Effector CD8-positive, alpha-beta T cell (primary cell): ENCODE measurements at regions not wholly inside any gene's neighbourhood (a gene's known extent, or its start where the extent isn't known, plus 50 kb on each side); places are given as distances from the start of the nearest gene placed in this dataset.

Experiments used
- DNase-seq: peaks from one replicate; lab custom pipeline; 2025; lab: John Stamatoyannopoulos, UW

- DNase-seq, result no peak
These were observed 434.0 kb upstream of the C9orf72 start for GRCh38 chr9:28007097-28007817.

DNA sequence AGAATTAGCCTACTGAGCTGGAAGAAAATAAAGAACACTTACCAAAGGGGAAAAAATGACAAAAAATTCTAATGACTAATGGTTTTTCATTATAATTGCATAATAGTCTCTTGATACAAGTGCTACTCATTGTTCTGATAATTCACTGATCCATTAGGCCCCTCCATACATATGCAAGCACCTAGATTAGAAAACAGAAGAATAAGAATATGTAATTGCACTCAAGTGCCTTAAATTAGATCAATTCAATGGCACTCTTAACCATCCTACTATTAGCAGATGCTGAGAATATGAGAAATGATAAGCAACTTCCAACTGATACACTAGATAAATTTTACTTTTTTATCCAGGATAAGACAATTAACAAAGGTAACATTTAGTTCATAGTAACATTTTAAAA, 440.9 kb upstream of the C9orf72 start:
- no peak for DNase-seq

DNA sequence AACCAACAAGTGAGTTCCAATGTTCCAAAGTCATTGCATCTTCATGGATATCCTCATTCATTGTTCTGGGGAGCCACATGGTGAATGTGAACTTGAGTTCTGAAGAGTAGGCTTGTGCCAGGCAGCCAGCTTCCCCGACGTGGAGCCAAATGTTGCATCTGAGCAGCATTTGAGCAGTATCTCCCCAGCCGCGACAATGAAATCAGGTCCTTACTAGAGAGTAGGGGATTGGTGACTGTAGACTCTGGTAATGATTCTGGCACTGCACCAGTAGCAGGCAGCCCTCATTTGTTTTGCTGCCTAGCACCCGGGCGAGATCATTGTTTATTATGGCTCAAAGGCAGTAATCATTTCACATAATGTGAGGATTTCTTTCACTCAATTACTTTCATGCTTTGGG, 451.4 kb upstream of the C9orf72 start:
- DNase-seq, result no peak

- DNase-seq, result no peak
These were observed 451.9 kb upstream of the C9orf72 start for GRCh38 chr9:28025186-28025585.

GRCh38 chr9:28031521-28032267, 458.4 kb upstream of the C9orf72 start:
- DNase-seq, result no peak

GRCh38 chr9:28032268-28032590, 458.9 kb upstream of the C9orf72 start:
- DNase-seq, result no peak

DNA sequence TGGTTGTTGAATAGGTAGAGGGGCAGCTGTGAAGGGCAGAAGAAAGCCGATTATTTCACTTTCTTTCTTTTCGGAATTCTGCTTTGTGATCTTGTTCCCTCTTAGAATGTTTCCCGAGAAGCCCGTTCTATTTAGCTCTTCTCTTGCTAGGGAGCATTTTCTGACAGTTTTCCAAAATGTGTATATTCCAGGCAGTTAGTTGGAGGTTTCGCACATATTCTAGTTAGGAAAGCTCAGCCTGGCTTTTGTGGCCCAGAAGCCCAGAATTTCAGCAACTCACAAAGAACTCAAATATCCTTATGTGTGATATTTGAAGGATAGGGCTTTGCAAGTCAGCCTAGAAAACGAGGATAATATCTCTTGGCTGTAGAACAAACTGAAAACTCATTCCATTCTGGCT, 461.0 kb upstream of the C9orf72 start:
- DNase-seq, result no peak

- DNase-seq, result no peak
These were observed 464.7 kb upstream of the C9orf72 start for GRCh38 chr9:28037968-28038367.

DNA sequence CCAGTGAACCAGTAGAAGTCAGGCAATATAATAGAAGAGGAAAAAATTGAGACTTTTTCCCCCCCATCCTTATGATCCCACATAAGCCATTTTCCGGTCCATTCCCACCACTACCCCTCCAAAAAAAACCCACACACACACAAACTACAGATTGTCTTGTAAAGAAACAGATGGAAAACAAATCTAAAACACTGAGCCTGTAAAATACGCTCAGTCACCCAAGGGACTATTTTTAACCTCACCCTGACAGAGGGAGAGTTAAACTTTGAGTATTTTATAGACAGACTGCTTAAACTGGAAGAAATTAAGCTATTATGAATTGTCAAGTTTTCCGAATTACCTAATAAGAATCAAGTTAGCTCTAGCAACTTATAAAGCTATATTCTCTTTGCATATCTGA, 471.8 kb upstream of the C9orf72 start:
- no peak for DNase-seq

DNA sequence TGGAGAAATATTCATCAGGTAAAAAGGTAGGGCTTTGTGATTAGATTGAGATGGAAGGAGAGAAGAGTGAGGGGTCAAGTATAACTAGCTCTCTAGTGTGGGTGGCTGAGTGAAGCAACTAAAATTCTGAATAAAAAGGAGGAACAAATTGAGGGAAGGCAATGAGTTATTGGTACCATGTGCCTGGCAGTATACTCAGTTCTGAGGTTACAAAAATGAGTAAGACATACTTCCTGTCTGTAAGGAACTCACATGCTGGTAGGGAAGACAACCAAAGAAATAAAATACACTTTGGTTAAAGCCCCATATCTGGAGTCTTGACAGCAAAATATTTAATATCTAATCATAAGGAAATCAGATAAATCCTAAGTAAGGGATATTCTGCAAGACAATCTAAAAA, 476.8 kb upstream of the C9orf72 start:
- DNase-seq, result no peak

GRCh38 chr9:28050941-28051340, 477.7 kb upstream of the C9orf72 start:
- no peak for DNase-seq

- DNase-seq, result no peak
These were observed 478.6 kb upstream of the C9orf72 start for GRCh38 chr9:28051559-28052503.

DNA sequence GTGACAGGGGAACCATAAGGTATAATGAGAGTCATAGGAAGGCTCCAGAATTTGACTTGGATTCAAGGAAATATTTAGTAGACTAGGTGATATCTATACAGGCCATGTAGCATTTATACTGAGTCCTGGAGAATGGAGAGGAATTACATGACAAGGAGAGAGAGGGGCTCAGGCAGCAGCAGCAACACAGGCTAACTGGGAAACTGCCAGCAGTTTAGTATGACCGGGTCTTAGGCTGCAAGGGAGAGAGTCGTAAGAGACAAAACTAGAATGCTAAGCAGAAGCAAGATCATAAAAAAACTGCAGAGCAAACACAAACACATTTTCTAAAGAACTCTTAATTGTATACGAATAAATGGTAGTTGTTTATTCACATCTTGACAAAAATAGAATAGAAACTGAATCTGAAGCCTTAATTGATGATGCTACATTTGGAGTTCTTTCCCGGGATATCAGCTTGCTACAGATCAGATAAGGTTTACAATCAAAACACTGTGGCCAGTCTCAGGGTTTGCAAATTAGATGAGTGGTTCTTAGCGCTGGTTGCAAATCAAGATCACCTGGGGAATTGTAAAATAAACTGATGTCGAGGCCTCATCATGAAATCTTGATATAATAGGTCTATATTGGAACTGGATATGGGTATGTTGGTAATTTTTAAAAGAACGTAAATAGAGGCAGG, 480.0 kb upstream of the C9orf72 start:
- no peak for DNase-seq

- no peak for DNase-seq
These were observed 482.7 kb upstream of the C9orf72 start for GRCh38 chr9:28056006-28056405.

DNA sequence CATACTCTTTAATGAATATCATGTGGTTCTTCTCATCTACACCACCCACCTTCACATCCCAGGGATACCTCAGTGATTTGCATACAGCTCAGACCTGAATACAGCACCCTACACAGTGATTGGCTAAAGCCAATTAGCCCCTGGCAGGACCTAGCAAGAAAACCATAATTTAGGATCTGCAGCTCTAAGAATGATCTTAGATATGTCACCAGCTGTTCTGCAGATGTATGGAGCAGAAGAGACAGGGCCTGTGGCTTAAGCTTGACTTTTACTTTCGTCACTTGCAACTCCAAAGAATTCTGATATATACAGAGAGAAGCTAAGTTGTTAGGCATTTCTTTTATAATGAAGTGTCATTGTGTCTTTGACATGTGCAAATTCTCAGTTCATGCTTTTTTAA, 483.2 kb upstream of the C9orf72 start:
- no peak for DNase-seq

DNA sequence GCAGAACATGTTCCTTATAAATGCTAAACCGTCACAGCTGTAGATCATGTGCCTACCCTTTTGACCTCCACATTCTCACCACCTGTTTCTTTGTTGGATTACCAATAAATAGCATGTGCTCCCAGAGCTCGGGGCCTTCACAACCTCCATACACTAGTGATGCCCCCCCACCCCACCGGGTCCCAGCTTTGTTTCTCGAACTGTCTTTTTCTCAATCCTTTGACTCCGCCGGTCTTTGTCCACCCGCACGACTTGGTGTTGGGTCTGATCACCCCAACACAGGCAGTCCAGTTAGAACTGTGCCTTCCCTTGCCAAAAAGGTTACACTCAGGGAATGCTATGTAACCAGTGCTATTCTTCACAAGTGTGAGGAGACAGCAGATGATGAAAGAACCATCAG, 485.9 kb upstream of the C9orf72 start:
- DNase-seq, result no peak

- DNase-seq, result no peak
These were observed 491.0 kb upstream of the C9orf72 start for GRCh38 chr9:28064241-28064815.

DNA sequence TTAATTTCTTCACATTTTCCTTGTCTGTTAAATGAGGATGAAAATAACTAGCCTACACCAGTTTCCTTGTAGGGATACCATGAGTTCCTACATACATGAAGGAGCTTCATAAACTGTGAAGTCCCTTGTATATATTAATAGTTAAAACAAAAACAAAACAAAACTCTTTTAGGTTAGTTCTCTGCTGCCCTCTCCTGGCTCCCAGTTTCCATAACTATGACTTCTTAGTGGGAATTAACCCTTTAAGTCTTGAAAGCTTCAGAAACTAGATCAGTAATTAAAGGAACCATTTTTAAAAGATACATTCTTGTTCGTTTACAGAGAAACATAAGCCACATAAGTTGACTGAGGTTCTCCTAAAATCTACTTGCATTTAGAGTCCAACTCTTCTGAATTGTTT, 500.0 kb upstream of the C9orf72 start:
- DNase-seq, result no peak

- DNase-seq, result no peak
These were observed 506.4 kb upstream of the C9orf72 start for GRCh38 chr9:28079677-28080076.

GRCh38 chr9:28082671-28083070, 509.4 kb upstream of the C9orf72 start:
- DNase-seq, result no peak

GRCh38 chr9:28086881-28087280, 513.6 kb upstream of the C9orf72 start:
- DNase-seq, result no peak
